ENCODE measurements at regions not wholly inside any gene's neighbourhood (a gene's known extent, or its start where the extent isn't known, plus 50 kb on each side); places are given as distances from the start of the nearest gene placed in this dataset.

GRCh38 chr2:226320076-226320948, 479.3 kb downstream of the IRS1 start:
- Histone ChIP-seq H3K4me3 (ENCODE audit: low read depth in 1 of 2, low read length in 2 of 2) (no peak overlapping the region), H3K27ac (ENCODE audit: low read length) (no peak overlapping the region), H3K27me3 (ENCODE audit: insufficient read depth, low read length, poor library complexity) (no peaks in the 10 kb centered on the region), H3K36me3 (ENCODE audit: insufficient read depth, low read length) (no peaks in the 10 kb centered on the region), H3K9me3 (ENCODE audit: insufficient read depth, low read length, severe bottlenecking) (no peaks in the 10 kb centered on the region), H3K4me2 (ENCODE audit: insufficient read depth, low read length) (no peak overlapping the region), H3K79me2 (ENCODE audit: insufficient read depth, low read length) (no peaks in the 10 kb centered on the region), H2AFZ (ENCODE audit: low read depth, low read length) (no peak overlapping the region), H3K9ac (ENCODE audit: low read depth, low read length) (no peak overlapping the region), H3K4me1 (ENCODE audit: insufficient read depth, low read length) (no peaks in the 10 kb centered on the region), H4K20me1 (ENCODE audit: insufficient read depth, low read length) (no peaks in the 10 kb centered on the region)
- TF ChIP-seq EZH2 (IDR thresholded peaks at IDR 0.05; ENCODE audit: borderline replicate concordance, low read depth, low read length, severe bottlenecking) = no peak
- TF ChIP-seq, protein P1, sequence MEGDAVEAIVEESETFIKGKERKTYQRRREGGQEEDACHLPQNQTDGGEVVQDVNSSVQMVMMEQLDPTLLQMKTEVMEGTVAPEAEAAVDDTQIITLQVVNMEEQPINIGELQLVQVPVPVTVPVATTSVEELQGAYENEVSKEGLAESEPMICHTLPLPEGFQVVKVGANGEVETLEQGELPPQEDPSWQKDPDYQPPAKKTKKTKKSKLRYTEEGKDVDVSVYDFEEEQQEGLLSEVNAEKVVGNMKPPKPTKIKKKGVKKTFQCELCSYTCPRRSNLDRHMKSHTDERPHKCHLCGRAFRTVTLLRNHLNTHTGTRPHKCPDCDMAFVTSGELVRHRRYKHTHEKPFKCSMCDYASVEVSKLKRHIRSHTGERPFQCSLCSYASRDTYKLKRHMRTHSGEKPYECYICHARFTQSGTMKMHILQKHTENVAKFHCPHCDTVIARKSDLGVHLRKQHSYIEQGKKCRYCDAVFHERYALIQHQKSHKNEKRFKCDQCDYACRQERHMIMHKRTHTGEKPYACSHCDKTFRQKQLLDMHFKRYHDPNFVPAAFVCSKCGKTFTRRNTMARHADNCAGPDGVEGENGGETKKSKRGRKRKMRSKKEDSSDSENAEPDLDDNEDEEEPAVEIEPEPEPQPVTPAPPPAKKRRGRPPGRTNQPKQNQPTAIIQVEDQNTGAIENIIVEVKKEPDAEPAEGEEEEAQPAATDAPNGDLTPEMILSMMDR (IDR thresholded peaks at IDR 0.05; ENCODE audit: borderline replicate concordance, extremely low read depth, low read length, poor library complexity, severe bottlenecking) = no peak
- ATAC-seq (ENCODE audit: insufficient read depth, low read depth) = no peak
- no peak for DNase-seq

DNA sequence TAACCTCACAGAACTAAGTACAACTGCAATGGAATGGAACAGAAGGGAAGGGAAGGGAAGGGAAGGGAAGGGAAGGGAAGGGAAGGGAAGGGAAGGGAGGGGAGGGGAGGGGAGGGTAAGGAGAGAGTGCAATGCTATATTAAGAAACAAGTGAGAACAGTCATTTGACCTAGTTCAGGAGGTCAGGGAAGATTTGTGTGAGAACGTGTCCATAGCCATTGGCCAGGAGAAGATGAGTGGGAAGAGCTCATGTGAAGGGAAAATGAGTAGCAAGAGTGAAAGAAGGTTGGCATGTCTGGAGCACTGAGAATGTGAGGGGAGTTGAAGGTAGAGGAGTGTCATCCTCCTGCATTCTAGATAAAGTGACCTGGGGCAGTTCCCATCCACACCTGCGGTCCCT, 481.6 kb downstream of the IRS1 start:
- no peaks in the 10 kb centered on the region for H4K20me1 ChIP-seq (ENCODE audit: insufficient read depth, low read length)
- no peak overlapping the region for H3K9ac ChIP-seq (ENCODE audit: low read depth, low read length)
- H2AFZ ChIP-seq (ENCODE audit: low read depth, low read length) = no peak overlapping the region
- H3K4me1 ChIP-seq (ENCODE audit: insufficient read depth, low read length) = no peaks in the 10 kb centered on the region
- no peak overlapping the region for H3K4me3 ChIP-seq (ENCODE audit: low read depth in 1 of 2, low read length in 2 of 2)
- H3K27ac ChIP-seq (ENCODE audit: low read length) = no peak overlapping the region
- ATAC-seq (ENCODE audit: insufficient read depth, low read depth) (no peak), DNase-seq (no peak)
- H3K36me3 ChIP-seq (ENCODE audit: insufficient read depth, low read length) = no peaks in the 10 kb centered on the region
- no peaks in the 10 kb centered on the region for H3K79me2 ChIP-seq (ENCODE audit: insufficient read depth, low read length)
- TF ChIP-seq, protein P1 (IDR thresholded peaks at IDR 0.05; ENCODE audit: borderline replicate concordance, extremely low read depth, low read length, poor library complexity, severe bottlenecking) = no peak
- no peak for TF ChIP-seq EZH2 (IDR thresholded peaks at IDR 0.05; ENCODE audit: borderline replicate concordance, low read depth, low read length, severe bottlenecking)
- H3K9me3 ChIP-seq (ENCODE audit: insufficient read depth, low read length, severe bottlenecking) = no peaks in the 10 kb centered on the region
- H3K27me3 ChIP-seq (ENCODE audit: insufficient read depth, low read length, poor library complexity) = no peaks in the 10 kb centered on the region
- no peak overlapping the region for H3K4me2 ChIP-seq (ENCODE audit: insufficient read depth, low read length)

GRCh38 chr2:226313060-226313459, 486.6 kb downstream of the IRS1 start:
- H3K9ac ChIP-seq (ENCODE audit: low read depth, low read length) = no peak overlapping the region
- no peaks in the 10 kb centered on the region for H3K9me3 ChIP-seq (ENCODE audit: insufficient read depth, low read length, severe bottlenecking)

More at GRCh38 chr2:226313060-226313459, 486.6 kb downstream of the IRS1 start:
- Histone ChIP-seq H2AFZ (ENCODE audit: low read depth, low read length) (no peak overlapping the region), H3K79me2 (ENCODE audit: insufficient read depth, low read length) (no peaks in the 10 kb centered on the region), H3K27ac (ENCODE audit: low read length) (no peak overlapping the region), H4K20me1 (ENCODE audit: insufficient read depth, low read length) (no peaks in the 10 kb centered on the region), H3K4me2 (ENCODE audit: insufficient read depth, low read length) (no peak overlapping the region), H3K4me1 (ENCODE audit: insufficient read depth, low read length) (no peaks in the 10 kb centered on the region), H3K27me3 (ENCODE audit: insufficient read depth, low read length, poor library complexity) (no peaks in the 10 kb centered on the region), H3K4me3 (ENCODE audit: low read depth in 1 of 2, low read length in 2 of 2) (no peak overlapping the region), H3K36me3 (ENCODE audit: insufficient read depth, low read length) (no peaks in the 10 kb centered on the region)
- TF ChIP-seq, protein P1 (IDR thresholded peaks at IDR 0.05; ENCODE audit: borderline replicate concordance, extremely low read depth, low read length, poor library complexity, severe bottlenecking) = no peak
- TF ChIP-seq EZH2 (IDR thresholded peaks at IDR 0.05; ENCODE audit: borderline replicate concordance, low read depth, low read length, severe bottlenecking) = no peak
- DNase-seq = no peak
- ATAC-seq (ENCODE audit: insufficient read depth, low read depth) = no peak
